NCI-H345 treated with DMSO at 0.1 percent for 48 hours (cell line): ENCODE measurements at regions not wholly inside any gene's neighbourhood (a gene's known extent, or its start where the extent isn't known, plus 50 kb on each side); places are given as distances from the start of the nearest gene placed in this dataset.
"Not testable (repeated sequence)": the region's sequence is repeated elsewhere in the genome, so short reads cannot be mapped to it uniquely, and the experiment has no call there.

Experiments
- DNase-seq: peaks from one replicate; lab custom pipeline; 2025; ENCODE audit not compliant: unreplicated experiment; lab: John Stamatoyannopoulos, UW

GRCh38 chr10:123309731-123310130 lies 155.5 kb downstream of the BUB3 start:
- no peak for DNase-seq

- DNase-seq = no peak
Measured at GRCh38 chr10:123316776-123317175, 162.6 kb downstream of the BUB3 start.

- no peak for DNase-seq
Measured at GRCh38 chr10:123318516-123318915, 164.3 kb downstream of the BUB3 start.

- no peak for DNase-seq
Measured at GRCh38 chr10:123320091-123320490, 165.9 kb downstream of the BUB3 start.

GRCh38 chr10:123323884-123324283 lies 169.7 kb downstream of the BUB3 start:
- DNase-seq = no peak

GRCh38 chr10:123325663-123326190 lies 171.5 kb downstream of the BUB3 start:
- no peak for DNase-seq

GRCh38 chr10:123326674-123327073 lies 172.5 kb downstream of the BUB3 start:
- no peak for DNase-seq

GRCh38 chr10:123327450-123327849 lies 173.2 kb downstream of the BUB3 start:
- no peak for DNase-seq

GRCh38 chr10:123327896-123328295 lies 173.7 kb downstream of the BUB3 start:
- DNase-seq = no peak

GRCh38 chr10:123331438-123331837 lies 177.2 kb downstream of the BUB3 start:
- DNase-seq = no peak

GRCh38 chr10:123346581-123346980 lies 192.4 kb downstream of the BUB3 start:
- no peak for DNase-seq

- no peak for DNase-seq
Measured at GRCh38 chr10:123348691-123349572, 194.7 kb downstream of the BUB3 start.

GRCh38 chr10:123351715-123352114 lies 197.5 kb downstream of the BUB3 start:
- no peak for DNase-seq

- DNase-seq = no peak
Measured at GRCh38 chr10:123354521-123354920, 200.3 kb downstream of the BUB3 start.

- DNase-seq = no peak
Measured at GRCh38 chr10:123355748-123356481, 201.7 kb downstream of the BUB3 start.

GRCh38 chr10:123356799-123357198 lies 202.6 kb downstream of the BUB3 start:
- no peak for DNase-seq

- no peak for DNase-seq
Measured at GRCh38 chr10:123357421-123357930, 203.3 kb downstream of the BUB3 start.

GRCh38 chr10:123359539-123359938 lies 205.3 kb downstream of the BUB3 start:
- DNase-seq = no peak

- no peak for DNase-seq
Measured at GRCh38 chr10:123361832-123362231, 207.6 kb downstream of the BUB3 start.

- no peak for DNase-seq
Measured at GRCh38 chr10:123367195-123367594, 213.0 kb downstream of the BUB3 start.

- DNase-seq = not testable (repeated sequence)
Measured at GRCh38 chr10:123371626-123372025, 217.4 kb downstream of the BUB3 start.

GRCh38 chr10:123373591-123373990 lies 219.4 kb downstream of the BUB3 start:
- DNase-seq = no peak
